8988T (cell line): ENCODE measurements at regions not wholly inside any gene's neighbourhood (a gene's known extent, or its start where the extent isn't known, plus 50 kb on each side); places are given as distances from the start of the nearest gene placed in this dataset.
"Not testable (repeated sequence)": the region's sequence is repeated elsewhere in the genome, so short reads cannot be mapped to it uniquely, and the experiment has no call there.

Experiments
- DNase-seq: peaks from one replicate; pipeline ENCODE4 v3.0.0; 2011

GRCh38 chr5:100188339-100188738 lies 346.8 kb upstream of the FAM174A start:
- DNase-seq: no peak

- DNase-seq: no peak
Measured at GRCh38 chr5:100186181-100186580, 349.0 kb upstream of the FAM174A start.

- no peak for DNase-seq
Measured at GRCh38 chr5:100182402-100182801, 352.8 kb upstream of the FAM174A start.

GRCh38 chr5:100175346-100175745 lies 359.8 kb upstream of the FAM174A start:
- no peak for DNase-seq

- no peak for DNase-seq
Measured at GRCh38 chr5:100165309-100165708, 369.9 kb upstream of the FAM174A start.

GRCh38 chr5:100161868-100162267 lies 373.3 kb upstream of the FAM174A start:
- no peak for DNase-seq

GRCh38 chr5:100157066-100157465 lies 378.1 kb upstream of the FAM174A start:
- no peak for DNase-seq

- no peak for DNase-seq
Measured at GRCh38 chr5:100148239-100148638, 386.9 kb upstream of the FAM174A start.

- DNase-seq: no peak
Measured at GRCh38 chr5:100142607-100143006, 392.6 kb upstream of the FAM174A start.

- DNase-seq: no peak
Measured at GRCh38 chr5:100131161-100131560, 404.0 kb upstream of the FAM174A start.

- no peak for DNase-seq
Measured at GRCh38 chr5:100130307-100130706, 404.9 kb upstream of the FAM174A start.

GRCh38 chr5:100119903-100120302 lies 415.3 kb upstream of the FAM174A start:
- no peak for DNase-seq

GRCh38 chr5:100110497-100110896 lies 424.7 kb upstream of the FAM174A start:
- no peak for DNase-seq

- no peak for DNase-seq
Measured at GRCh38 chr5:100108883-100109282, 426.3 kb upstream of the FAM174A start.

- not testable (repeated sequence) for DNase-seq
Measured at GRCh38 chr5:100103592-100104119, 431.5 kb upstream of the FAM174A start.

- not testable (repeated sequence) for DNase-seq
Measured at GRCh38 chr5:100101466-100101865, 433.7 kb upstream of the FAM174A start.

GRCh38 chr5:100096328-100096727 lies 438.8 kb upstream of the FAM174A start:
- DNase-seq: not testable (repeated sequence)

- DNase-seq: not testable (repeated sequence)
Measured at GRCh38 chr5:100080703-100081102, 454.5 kb upstream of the FAM174A start.

GRCh38 chr5:100079163-100079562 lies 456.0 kb upstream of the FAM174A start:
- DNase-seq: not testable (repeated sequence)

GRCh38 chr5:100066020-100066419 lies 469.2 kb upstream of the FAM174A start:
- not testable (repeated sequence) for DNase-seq

GRCh38 chr5:100043475-100043874 lies 491.7 kb upstream of the FAM174A start:
- no peak for DNase-seq

- no peak for DNase-seq
Measured at GRCh38 chr5:100026606-100027005, 508.6 kb upstream of the FAM174A start.

- DNase-seq: no peak
Measured at GRCh38 chr5:100023536-100023935, 511.6 kb upstream of the FAM174A start.

- DNase-seq: no peak
Measured at GRCh38 chr5:100017520-100018262, 517.5 kb upstream of the FAM174A start.

- not testable (repeated sequence) for DNase-seq
Measured at GRCh38 chr5:100013305-100013704, 521.9 kb upstream of the FAM174A start.
